ENCODE measurements at regions not wholly inside any gene's neighbourhood (a gene's known extent, or its start where the extent isn't known, plus 50 kb on each side); places are given as distances from the start of the nearest gene placed in this dataset.
A peak's percentile ranks its signal among the peaks of the same experiment; 100 is the strongest.
"Not testable (repeated sequence)": the region's sequence is repeated elsewhere in the genome, so short reads cannot be mapped to it uniquely, and the experiment has no call there.

GRCh38 chr14:106141242-106142220, 615.1 kb downstream of the TMEM121 start:
- no peaks in the 10 kb centered on the region for H3K9me3 ChIP-seq (replicated peaks in 1 of 11)
- H3K27me3 ChIP-seq, result no peaks in the 10 kb centered on the region
- H3K36me3 ChIP-seq, result no peaks in the 10 kb centered on the region
- no peak overlapping the region for H3K27ac ChIP-seq
- no peak overlapping the region for H3K4me2 ChIP-seq
- H3K4me3 ChIP-seq, result no peak overlapping the region
- no peak overlapping the region for H3K9ac ChIP-seq
- no peaks in the 10 kb centered on the region for H4K20me1 ChIP-seq
- TF ChIP-seq Cebpa-rat (IDR thresholded peaks at IDR 0.05), result no peak
- H3K4me1 ChIP-seq, result peaks cover 0 to 15% (median 6%) of the 10 kb centered on the region in 10 experiments; a peak in 10 of 20 replicates

- H3K36me3 ChIP-seq; H3K9ac ChIP-seq; H3K27me3 ChIP-seq; H4K20me1 ChIP-seq; H3K27ac ChIP-seq; H3K9me3 ChIP-seq (replicated peaks in 1 of 11); H3K4me3 ChIP-seq: not testable (repeated sequence)
- Histone ChIP-seq H3K4me2 (peak overlapping the region in 7 of 11 experiments; percentile 4 to 49 (median 35); a peak in 12 of 22 replicates), H3K4me1 (peaks cover 0 to 15% (median 6%) of the 10 kb centered on the region in 10 experiments; a peak in 10 of 20 replicates)
Observed at GRCh38 chr14:106145731-106146130, 619.3 kb downstream of the TMEM121 start.

DNA sequence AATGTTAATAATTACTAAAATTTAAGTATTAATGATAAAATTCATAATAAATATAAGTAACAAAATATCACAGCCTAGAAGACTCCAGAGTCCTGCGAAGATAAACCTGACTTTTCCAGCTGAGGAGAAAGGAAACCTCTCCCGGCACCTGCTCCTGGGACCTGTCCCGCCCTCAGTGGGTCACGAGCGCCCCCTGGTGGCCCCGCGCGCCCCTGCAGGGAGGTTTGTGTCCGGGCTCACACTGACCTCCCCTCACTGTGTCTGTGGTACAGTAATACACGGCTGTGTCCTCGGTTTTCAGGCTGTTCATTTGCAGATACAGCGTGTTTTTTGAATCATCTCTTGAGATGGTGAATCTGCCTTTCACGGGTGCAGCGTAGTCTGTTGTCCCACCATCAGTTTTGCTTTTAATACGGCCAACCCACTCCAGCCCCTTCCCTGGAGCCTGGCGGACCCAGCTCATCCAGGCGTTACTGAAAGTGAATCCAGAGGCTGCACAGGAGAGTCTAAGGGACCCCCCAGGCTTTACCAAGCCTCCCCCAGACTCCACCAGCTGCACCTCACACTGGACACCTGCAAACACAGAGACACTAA, 627.1 kb downstream of the TMEM121 start:
- peak overlapping the region in 2 of 11 experiments; percentile 18 to 51; a peak in 3 of 22 replicates for H3K9ac ChIP-seq
- not testable (repeated sequence) for H3K36me3 ChIP-seq; H3K27ac ChIP-seq; H3K27me3 ChIP-seq; H4K20me1 ChIP-seq; H3K9me3 ChIP-seq (replicated peaks in 1 of 11); H3K4me1 ChIP-seq
- H3K4me3 ChIP-seq, result peak overlapping the region in 2 of 10 experiments; percentile 40 to 45; a peak in 3 of 20 replicates
- peak overlapping the region in 10 of 11 experiments; percentile 32 to 64 (median 54); a peak in 16 of 22 replicates for H3K4me2 ChIP-seq

- H3K4me3 ChIP-seq, result no peak overlapping the region
- no peak overlapping the region for H3K9ac ChIP-seq
- peaks cover 0 to 5% (median 0%) of the 10 kb centered on the region in 11 experiments; a peak in 4 of 22 replicates for H3K9me3 ChIP-seq (replicated peaks in 1 of 11)
Observed at GRCh38 chr14:106163316-106163715, 636.9 kb downstream of the TMEM121 start.

GRCh38 chr14:106163812-106164211, 637.4 kb downstream of the TMEM121 start:
- H3K4me3 ChIP-seq; H3K27me3 ChIP-seq; H4K20me1 ChIP-seq; H3K36me3 ChIP-seq; H3K9ac ChIP-seq; H3K9me3 ChIP-seq (replicated peaks in 1 of 11); H3K27ac ChIP-seq: not testable (repeated sequence)
- Histone ChIP-seq H3K4me1 (peaks cover 0 to 28% (median 15%) of the 10 kb centered on the region in 10 experiments; a peak in 11 of 20 replicates), H3K4me2 (peak overlapping the region in 6 of 11 experiments; percentile 39 to 70 (median 58); a peak in 13 of 22 replicates)

More at GRCh38 chr14:106163316-106163715, 636.9 kb downstream of the TMEM121 start:
- Histone ChIP-seq H3K27me3 (no peaks in the 10 kb centered on the region), H3K4me1 (peaks cover 0 to 28% (median 15%) of the 10 kb centered on the region in 10 experiments; a peak in 11 of 20 replicates), H4K20me1 (no peaks in the 10 kb centered on the region), H3K4me2 (peak overlapping the region in 6 of 11 experiments; percentile 26 to 70 (median 54); a peak in 12 of 22 replicates), H3K36me3 (no peaks in the 10 kb centered on the region), H3K27ac (no peak overlapping the region)
- no peak for TF ChIP-seq Cebpa-rat (IDR thresholded peaks at IDR 0.05)

DNA sequence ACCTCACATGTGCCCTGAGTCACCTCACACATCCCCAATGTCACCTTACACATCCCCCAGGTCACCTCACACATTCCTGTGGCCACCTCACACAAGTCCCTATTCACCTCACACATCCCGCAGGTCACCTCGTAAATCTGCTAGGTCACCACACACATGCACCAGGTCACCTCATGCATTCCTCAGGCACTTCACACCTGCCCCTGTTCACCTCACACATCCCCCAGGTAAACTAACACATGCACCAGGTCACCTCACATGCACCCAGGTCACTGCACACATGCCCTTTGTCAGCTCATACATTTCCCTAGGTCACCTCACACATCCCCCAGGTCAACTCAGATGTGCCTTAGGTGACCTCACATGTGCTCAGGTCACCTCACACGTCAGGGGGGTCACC, 639.8 kb downstream of the TMEM121 start:
- TF ChIP-seq Cebpa-rat (IDR thresholded peaks at IDR 0.05), result no peak
- H4K20me1 ChIP-seq, result no peaks in the 10 kb centered on the region
- no peaks in the 10 kb centered on the region for H3K9me3 ChIP-seq (replicated peaks in 1 of 11)
- no peak overlapping the region for H3K4me3 ChIP-seq
- no peaks in the 10 kb centered on the region for H3K27me3 ChIP-seq
- no peak overlapping the region for H3K4me2 ChIP-seq
- H3K9ac ChIP-seq, result no peak overlapping the region
- peaks cover 0 to 24% (median 14%) of the 10 kb centered on the region in 10 experiments; a peak in 11 of 20 replicates for H3K4me1 ChIP-seq
- H3K27ac ChIP-seq, result no peak overlapping the region
- H3K36me3 ChIP-seq, result no peaks in the 10 kb centered on the region

GRCh38 chr14:106166650-106167204, 640.3 kb downstream of the TMEM121 start:
- no peak overlapping the region for H3K4me3 ChIP-seq
- H3K4me2 ChIP-seq, result no peak overlapping the region
- H3K4me1 ChIP-seq, result peaks cover 0 to 24% (median 14%) of the 10 kb centered on the region in 10 experiments; a peak in 11 of 20 replicates
- no peak overlapping the region for H3K9ac ChIP-seq
- H3K9me3 ChIP-seq (replicated peaks in 1 of 11), result no peaks in the 10 kb centered on the region
- no peaks in the 10 kb centered on the region for H4K20me1 ChIP-seq
- no peaks in the 10 kb centered on the region for H3K27me3 ChIP-seq
- no peaks in the 10 kb centered on the region for H3K36me3 ChIP-seq
- TF ChIP-seq Cebpa-rat (IDR thresholded peaks at IDR 0.05), result no peak
- H3K27ac ChIP-seq, result no peak overlapping the region

DNA sequence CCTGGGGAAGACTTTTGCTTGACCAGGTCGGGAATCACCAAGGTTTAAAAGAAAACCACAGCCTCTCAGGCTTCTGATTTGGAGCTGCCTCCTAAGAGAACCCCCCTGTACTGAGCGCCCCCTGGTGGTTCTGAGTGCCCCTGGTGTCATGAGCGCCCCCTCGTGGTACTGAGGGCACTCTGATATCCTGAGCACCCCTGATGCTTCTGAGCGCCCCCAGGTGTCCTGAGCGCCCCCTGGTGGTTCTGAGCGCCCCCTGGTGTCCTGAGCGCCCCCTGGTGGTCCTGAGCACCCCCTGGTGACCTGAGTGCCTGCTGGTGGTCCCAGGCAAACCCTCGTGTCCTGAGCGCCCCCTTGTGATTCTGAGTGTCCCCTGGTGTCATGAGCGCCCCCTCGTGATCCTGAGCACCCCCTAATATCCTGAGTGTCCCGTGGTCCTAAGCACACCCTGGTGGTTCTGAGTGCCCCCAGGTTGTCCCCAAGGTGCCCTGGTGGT, 643.8 kb downstream of the TMEM121 start:
- not testable (repeated sequence) for H3K36me3 ChIP-seq; H3K9me3 ChIP-seq (replicated peaks in 1 of 11); H4K20me1 ChIP-seq; H3K4me3 ChIP-seq; H3K9ac ChIP-seq; H3K4me2 ChIP-seq; H3K27ac ChIP-seq; H3K27me3 ChIP-seq
- H3K4me1 ChIP-seq, result peaks cover 0 to 10% (median under 1%) of the 10 kb centered on the region in 10 experiments; a peak in 8 of 20 replicates

DNA sequence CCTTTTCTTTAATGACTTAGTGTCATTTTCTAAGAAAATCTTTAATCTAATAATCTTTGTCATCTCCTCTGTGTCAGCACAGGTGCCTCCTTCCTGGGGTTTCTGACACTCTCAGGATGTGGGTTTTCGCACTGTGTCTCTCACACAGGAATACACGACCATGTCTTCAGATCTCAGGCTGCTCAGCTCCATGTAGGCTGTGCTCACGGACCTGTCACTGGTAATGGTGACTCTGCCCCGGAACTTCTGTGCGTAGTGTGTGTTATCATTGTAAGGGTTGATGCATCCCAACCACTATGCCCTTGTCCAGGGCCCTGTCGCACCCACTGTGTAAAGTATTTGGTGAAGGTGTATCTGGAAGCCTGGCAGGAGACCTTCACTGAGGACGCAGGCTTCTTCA, 647.8 kb downstream of the TMEM121 start:
- Histone ChIP-seq H3K4me1 (peaks cover 0 to 8% (median 0%) of the 10 kb centered on the region in 10 experiments; a peak in 5 of 20 replicates), H3K9ac (no peak overlapping the region), H4K20me1 (no peaks in the 10 kb centered on the region), H3K27me3 (no peaks in the 10 kb centered on the region), H3K4me3 (no peak overlapping the region), H3K9me3 (replicated peaks in 1 of 11) (no peaks in the 10 kb centered on the region), H3K4me2 (peak overlapping the region in 3 of 11 experiments; percentile 18 to 44 (median 41); a peak in 5 of 22 replicates), H3K36me3 (no peaks in the 10 kb centered on the region), H3K27ac (no peak overlapping the region)
- TF ChIP-seq Cebpa-rat (IDR thresholded peaks at IDR 0.05), result no peak

GRCh38 chr14:106177266-106178246, 651.2 kb downstream of the TMEM121 start:
- H3K4me2 ChIP-seq; H3K27ac ChIP-seq; H3K4me3 ChIP-seq; H4K20me1 ChIP-seq; H3K4me1 ChIP-seq; H3K9me3 ChIP-seq (replicated peaks in 1 of 11); H3K27me3 ChIP-seq; H3K9ac ChIP-seq; H3K36me3 ChIP-seq: not testable (repeated sequence)

Measured in BLaER1 treated with 17β-estradiol and CSF1 and Interleukin-3, amounts not matched to agents 10 nM and 100 nM (cell line).